ENCODE measurements at regions not wholly inside any gene's neighbourhood (a gene's known extent, or its start where the extent isn't known, plus 50 kb on each side); places are given as distances from the start of the nearest gene placed in this dataset.

DNA sequence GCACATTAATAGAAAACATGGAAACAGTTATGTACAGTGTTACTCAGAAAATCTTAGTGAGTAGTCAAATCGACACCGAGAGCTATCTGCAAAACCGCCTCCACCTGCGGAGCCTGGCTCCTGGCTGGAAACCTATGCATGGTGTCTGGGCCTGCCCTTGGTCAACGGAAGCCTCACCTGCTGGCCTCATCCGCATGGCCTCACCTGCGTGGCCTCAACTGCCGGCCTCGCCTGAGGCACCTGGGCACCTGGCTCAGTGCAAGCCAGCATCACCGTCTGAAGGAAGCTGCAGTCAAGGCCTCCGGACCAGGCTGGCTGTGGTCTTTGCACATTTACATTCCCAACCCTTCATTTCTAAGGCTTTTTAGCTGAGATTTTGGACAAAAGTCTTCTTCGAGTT, 352.1 kb downstream of the POM121L12 start:
- H3K27me3 ChIP-seq (ENCODE audit: control insufficient read depth in 2 of 2, insufficient read depth in 2 of 2, low read length in 2 of 2): no peaks in the 10 kb centered on the region
- H3K36me3 ChIP-seq (ENCODE audit: control insufficient read depth, insufficient read depth, low read length): no peaks in the 10 kb centered on the region
- H3K9me3 ChIP-seq (replicated peaks; ENCODE audit: control insufficient read depth, insufficient read depth, low read depth, low read length): no peaks in the 10 kb centered on the region
- ChIA-PET CTCF (ENCODE audit: low intra/inter-chr PET ratio) (no interaction called here), POLR2A (interaction anchor here (0.6 kb wide), 1 partner anchor 1590 kb away, joined by 3 read pairs; no protein-coding TSS in a partner anchor)
- DNase-seq (ENCODE audit: extremely low read depth in 1 of 4, low spot score in 3 of 4) (no peak), FAIRE-seq (no peak), ATAC-seq (no peak)
- no peaks in the 10 kb centered on the region for H3K4me1 ChIP-seq (replicated peaks in 1 of 2; ENCODE audit: control insufficient read depth in 2 of 2, insufficient read depth in 2 of 2, low read length in 2 of 2)
- no peak overlapping the region for H3K4me2 ChIP-seq (ENCODE audit: insufficient read depth, low read length)
- intact Hi-C loops (cut with micrococcal nuclease) (no loop called here), in situ Hi-C loops (cut with MboI) (no loop called here)
- no peak overlapping the region for H3K9ac ChIP-seq (ENCODE audit: insufficient read depth in 1 of 2, low read depth in 2 of 2, low read length in 2 of 2)
- 2% methylated on average over 12 of the region's 12 CpGs for WGBS (ENCODE audit: insufficient coverage, low coverage, missing lambda C conversion rate)
- H3K27ac ChIP-seq (ENCODE audit: extremely low read depth, low read depth, low read length): no peak overlapping the region
- no TSS peak for BruUV-seq (replicated peaks)
- no peaks in the 10 kb centered on the region for H3K9me1 ChIP-seq (ENCODE audit: control insufficient read depth, insufficient read depth, low read length)
- no peak overlapping the region for H3K4me3 ChIP-seq
- H4K20me1 ChIP-seq (replicated peaks; ENCODE audit: control insufficient read depth, insufficient read depth, low read length): no peaks in the 10 kb centered on the region
- TF ChIP-seq, protein P1, sequence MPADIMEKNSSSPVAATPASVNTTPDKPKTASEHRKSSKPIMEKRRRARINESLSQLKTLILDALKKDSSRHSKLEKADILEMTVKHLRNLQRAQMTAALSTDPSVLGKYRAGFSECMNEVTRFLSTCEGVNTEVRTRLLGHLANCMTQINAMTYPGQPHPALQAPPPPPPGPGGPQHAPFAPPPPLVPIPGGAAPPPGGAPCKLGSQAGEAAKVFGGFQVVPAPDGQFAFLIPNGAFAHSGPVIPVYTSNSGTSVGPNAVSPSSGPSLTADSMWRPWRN (IDR thresholded peaks at IDR 0.05; ENCODE audit: low read depth): no peak
- no peak for TF ChIP-seq ZFPM2 (CRISPR knock-in tag; IDR thresholded peaks at IDR 0.05)
- TF ChIP-seq MAFK (IDR thresholded peaks at IDR 0.05; ENCODE audit: low read length): no peak
- no peak for TF ChIP-seq MEF2A (IDR thresholded peaks at IDR 0.05; ENCODE audit: control insufficient read depth, low read depth, low read length)
- TF ChIP-seq, protein P2, sequence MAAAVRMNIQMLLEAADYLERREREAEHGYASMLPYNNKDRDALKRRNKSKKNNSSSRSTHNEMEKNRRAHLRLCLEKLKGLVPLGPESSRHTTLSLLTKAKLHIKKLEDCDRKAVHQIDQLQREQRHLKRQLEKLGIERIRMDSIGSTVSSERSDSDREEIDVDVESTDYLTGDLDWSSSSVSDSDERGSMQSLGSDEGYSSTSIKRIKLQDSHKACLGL (CRISPR knock-in tag; IDR thresholded peaks at IDR 0.05; ENCODE audit: borderline replicate concordance, poor library complexity, severe bottlenecking): no peak
- TF ChIP-seq FOXJ2 (tag; IDR thresholded peaks at IDR 0.05): no peak
- TF ChIP-seq KDM1A (IDR thresholded peaks at IDR 0.05): no peak
- no peak for TF ChIP-seq ZBTB8A (IDR thresholded peaks at IDR 0.05; ENCODE audit: partially characterized antibody)
- TF ChIP-seq ZNF830 (CRISPR knock-in tag; IDR thresholded peaks at IDR 0.05): no peak
- no peak for TF ChIP-seq ZNF23 (CRISPR knock-in tag; IDR thresholded peaks at IDR 0.05)
- H3K79me2 ChIP-seq (ENCODE audit: control insufficient read depth, insufficient read depth, low read length): no peaks in the 10 kb centered on the region
- H2AFZ ChIP-seq (ENCODE audit: low read depth, low read length): no peak overlapping the region
